ENCODE measurements at regions not wholly inside any gene's neighbourhood (a gene's known extent, or its start where the extent isn't known, plus 50 kb on each side); places are given as distances from the start of the nearest gene placed in this dataset.

DNA sequence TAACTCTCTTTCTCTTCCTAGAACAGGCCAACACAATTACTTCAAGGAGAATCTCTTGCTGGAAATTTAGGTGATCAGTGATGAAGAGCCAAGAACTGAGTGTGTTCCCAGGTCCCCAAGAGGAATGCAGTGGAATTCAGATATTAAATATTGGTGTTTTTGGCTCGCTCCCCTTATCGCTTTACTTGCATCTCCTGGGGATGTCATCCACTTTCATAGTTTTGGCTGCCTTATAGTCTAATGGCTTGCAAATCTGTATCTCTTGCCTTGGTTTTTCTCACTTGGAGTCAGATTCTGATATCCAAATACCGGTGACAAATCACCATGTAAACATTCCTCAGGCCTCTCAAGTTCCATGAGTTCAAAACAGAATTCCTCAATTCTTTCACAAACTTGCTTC, 151.0 kb upstream of the C1orf87 start (continued):
- TF ChIP-seq, protein P1, sequence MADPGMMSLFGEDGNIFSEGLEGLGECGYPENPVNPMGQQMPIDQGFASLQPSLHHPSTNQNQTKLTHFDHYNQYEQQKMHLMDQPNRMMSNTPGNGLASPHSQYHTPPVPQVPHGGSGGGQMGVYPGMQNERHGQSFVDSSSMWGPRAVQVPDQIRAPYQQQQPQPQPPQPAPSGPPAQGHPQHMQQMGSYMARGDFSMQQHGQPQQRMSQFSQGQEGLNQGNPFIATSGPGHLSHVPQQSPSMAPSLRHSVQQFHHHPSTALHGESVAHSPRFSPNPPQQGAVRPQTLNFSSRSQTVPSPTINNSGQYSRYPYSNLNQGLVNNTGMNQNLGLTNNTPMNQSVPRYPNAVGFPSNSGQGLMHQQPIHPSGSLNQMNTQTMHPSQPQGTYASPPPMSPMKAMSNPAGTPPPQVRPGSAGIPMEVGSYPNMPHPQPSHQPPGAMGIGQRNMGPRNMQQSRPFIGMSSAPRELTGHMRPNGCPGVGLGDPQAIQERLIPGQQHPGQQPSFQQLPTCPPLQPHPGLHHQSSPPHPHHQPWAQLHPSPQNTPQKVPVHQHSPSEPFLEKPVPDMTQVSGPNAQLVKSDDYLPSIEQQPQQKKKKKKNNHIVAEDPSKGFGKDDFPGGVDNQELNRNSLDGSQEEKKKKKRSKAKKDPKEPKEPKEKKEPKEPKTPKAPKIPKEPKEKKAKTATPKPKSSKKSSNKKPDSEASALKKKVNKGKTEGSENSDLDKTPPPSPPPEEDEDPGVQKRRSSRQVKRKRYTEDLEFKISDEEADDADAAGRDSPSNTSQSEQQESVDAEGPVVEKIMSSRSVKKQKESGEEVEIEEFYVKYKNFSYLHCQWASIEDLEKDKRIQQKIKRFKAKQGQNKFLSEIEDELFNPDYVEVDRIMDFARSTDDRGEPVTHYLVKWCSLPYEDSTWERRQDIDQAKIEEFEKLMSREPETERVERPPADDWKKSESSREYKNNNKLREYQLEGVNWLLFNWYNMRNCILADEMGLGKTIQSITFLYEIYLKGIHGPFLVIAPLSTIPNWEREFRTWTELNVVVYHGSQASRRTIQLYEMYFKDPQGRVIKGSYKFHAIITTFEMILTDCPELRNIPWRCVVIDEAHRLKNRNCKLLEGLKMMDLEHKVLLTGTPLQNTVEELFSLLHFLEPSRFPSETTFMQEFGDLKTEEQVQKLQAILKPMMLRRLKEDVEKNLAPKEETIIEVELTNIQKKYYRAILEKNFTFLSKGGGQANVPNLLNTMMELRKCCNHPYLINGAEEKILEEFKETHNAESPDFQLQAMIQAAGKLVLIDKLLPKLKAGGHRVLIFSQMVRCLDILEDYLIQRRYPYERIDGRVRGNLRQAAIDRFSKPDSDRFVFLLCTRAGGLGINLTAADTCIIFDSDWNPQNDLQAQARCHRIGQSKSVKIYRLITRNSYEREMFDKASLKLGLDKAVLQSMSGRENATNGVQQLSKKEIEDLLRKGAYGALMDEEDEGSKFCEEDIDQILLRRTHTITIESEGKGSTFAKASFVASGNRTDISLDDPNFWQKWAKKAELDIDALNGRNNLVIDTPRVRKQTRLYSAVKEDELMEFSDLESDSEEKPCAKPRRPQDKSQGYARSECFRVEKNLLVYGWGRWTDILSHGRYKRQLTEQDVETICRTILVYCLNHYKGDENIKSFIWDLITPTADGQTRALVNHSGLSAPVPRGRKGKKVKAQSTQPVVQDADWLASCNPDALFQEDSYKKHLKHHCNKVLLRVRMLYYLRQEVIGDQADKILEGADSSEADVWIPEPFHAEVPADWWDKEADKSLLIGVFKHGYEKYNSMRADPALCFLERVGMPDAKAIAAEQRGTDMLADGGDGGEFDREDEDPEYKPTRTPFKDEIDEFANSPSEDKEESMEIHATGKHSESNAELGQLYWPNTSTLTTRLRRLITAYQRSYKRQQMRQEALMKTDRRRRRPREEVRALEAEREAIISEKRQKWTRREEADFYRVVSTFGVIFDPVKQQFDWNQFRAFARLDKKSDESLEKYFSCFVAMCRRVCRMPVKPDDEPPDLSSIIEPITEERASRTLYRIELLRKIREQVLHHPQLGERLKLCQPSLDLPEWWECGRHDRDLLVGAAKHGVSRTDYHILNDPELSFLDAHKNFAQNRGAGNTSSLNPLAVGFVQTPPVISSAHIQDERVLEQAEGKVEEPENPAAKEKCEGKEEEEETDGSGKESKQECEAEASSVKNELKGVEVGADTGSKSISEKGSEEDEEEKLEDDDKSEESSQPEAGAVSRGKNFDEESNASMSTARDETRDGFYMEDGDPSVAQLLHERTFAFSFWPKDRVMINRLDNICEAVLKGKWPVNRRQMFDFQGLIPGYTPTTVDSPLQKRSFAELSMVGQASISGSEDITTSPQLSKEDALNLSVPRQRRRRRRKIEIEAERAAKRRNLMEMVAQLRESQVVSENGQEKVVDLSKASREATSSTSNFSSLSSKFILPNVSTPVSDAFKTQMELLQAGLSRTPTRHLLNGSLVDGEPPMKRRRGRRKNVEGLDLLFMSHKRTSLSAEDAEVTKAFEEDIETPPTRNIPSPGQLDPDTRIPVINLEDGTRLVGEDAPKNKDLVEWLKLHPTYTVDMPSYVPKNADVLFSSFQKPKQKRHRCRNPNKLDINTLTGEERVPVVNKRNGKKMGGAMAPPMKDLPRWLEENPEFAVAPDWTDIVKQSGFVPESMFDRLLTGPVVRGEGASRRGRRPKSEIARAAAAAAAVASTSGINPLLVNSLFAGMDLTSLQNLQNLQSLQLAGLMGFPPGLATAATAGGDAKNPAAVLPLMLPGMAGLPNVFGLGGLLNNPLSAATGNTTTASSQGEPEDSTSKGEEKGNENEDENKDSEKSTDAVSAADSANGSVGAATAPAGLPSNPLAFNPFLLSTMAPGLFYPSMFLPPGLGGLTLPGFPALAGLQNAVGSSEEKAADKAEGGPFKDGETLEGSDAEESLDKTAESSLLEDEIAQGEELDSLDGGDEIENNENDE (IDR thresholded peaks at IDR 0.05; ENCODE audit: insufficient replicate concordance, low read length), result no peak
